DOHH2 (cell line): ENCODE measurements at regions not wholly inside any gene's neighbourhood (a gene's known extent, or its start where the extent isn't known, plus 50 kb on each side); places are given as distances from the start of the nearest gene placed in this dataset.

Experiments
- CTCF ChIP-seq: fragments of 200-600 bp; sonication (generic); IDR thresholded peaks from one replicate; pipeline ENCODE4 v1.5.1; 2014; ENCODE audit warnings: antibody characterized with exemption, mild to moderate bottlenecking, low read depth, low read length; ENCODE audit not compliant: poor library complexity, severe bottlenecking
- EZH2phosphoT487 ChIP-seq: fragments of 200-600 bp; sonication (generic); IDR thresholded peaks from 2 replicates; pipeline ENCODE4 v1.6.1; 2017; ENCODE audit warnings: borderline replicate concordance, mild to moderate bottlenecking, antibody characterized with exemption, low read length, moderate library complexity, mixed read lengths

GRCh38 chr4:24672880-24673279 is 88.5 kb upstream of the DHX15 start:
- TF ChIP-seq CTCF: no peak
- TF ChIP-seq EZH2phosphoT487: no peak
